ENCODE measurements at regions not wholly inside any gene's neighbourhood (a gene's known extent, or its start where the extent isn't known, plus 50 kb on each side); places are given as distances from the start of the nearest gene placed in this dataset.

DNA sequence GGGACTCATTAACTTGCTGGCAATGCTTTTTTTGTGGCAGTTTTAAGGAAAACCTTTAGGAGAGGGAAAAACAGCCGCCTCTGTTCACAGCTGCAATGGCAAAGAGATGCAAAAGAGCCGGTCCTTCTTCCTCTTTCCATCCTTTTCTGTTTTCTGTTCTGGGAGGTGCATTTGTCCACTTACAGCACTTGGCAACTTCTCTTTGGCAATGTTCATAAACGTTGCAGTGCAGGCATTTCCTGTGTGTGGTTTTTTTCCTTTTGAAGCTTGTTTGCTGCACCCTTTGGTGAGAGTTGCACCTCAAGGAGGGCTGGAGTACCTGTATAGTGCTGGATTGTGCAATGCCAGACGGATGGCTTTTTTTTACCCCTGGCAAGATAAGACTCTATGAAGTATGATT is 53.9 kb upstream of the HABP2 start:
- TF ChIP-seq, protein P1, sequence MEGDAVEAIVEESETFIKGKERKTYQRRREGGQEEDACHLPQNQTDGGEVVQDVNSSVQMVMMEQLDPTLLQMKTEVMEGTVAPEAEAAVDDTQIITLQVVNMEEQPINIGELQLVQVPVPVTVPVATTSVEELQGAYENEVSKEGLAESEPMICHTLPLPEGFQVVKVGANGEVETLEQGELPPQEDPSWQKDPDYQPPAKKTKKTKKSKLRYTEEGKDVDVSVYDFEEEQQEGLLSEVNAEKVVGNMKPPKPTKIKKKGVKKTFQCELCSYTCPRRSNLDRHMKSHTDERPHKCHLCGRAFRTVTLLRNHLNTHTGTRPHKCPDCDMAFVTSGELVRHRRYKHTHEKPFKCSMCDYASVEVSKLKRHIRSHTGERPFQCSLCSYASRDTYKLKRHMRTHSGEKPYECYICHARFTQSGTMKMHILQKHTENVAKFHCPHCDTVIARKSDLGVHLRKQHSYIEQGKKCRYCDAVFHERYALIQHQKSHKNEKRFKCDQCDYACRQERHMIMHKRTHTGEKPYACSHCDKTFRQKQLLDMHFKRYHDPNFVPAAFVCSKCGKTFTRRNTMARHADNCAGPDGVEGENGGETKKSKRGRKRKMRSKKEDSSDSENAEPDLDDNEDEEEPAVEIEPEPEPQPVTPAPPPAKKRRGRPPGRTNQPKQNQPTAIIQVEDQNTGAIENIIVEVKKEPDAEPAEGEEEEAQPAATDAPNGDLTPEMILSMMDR (IDR thresholded peaks at IDR 0.05 in 2 of 3, conservative IDR thresholded peaks at IDR 0.05 in 1 of 3; ENCODE audit: borderline replicate concordance in 1 of 3, insufficient read depth in 1 of 3, low read depth in 2 of 3, low read length in 2 of 3), result no peak
- TF ChIP-seq, protein P2, sequence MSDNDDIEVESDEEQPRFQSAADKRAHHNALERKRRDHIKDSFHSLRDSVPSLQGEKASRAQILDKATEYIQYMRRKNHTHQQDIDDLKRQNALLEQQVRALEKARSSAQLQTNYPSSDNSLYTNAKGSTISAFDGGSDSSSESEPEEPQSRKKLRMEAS (IDR thresholded peaks at IDR 0.05), result no peak
- TF ChIP-seq EZH2 (IDR thresholded peaks at IDR 0.05) (no peak), POLR2AphosphoS5 (IDR thresholded peaks at IDR 0.05; ENCODE audit: low read depth, low read length) (no peak), RAD21 (IDR thresholded peaks at IDR 0.05; ENCODE audit: low read depth) (no peak), EZH2phosphoT487 (IDR thresholded peaks at IDR 0.05; ENCODE audit: borderline replicate concordance) (no peak), ZNF274 (IDR thresholded peaks at IDR 0.05; ENCODE audit: low read depth, low read length) (no peak), SRF (IDR thresholded peaks at IDR 0.05; ENCODE audit: low read depth) (no peak), POLR2A (IDR thresholded peaks at IDR 0.05; ENCODE audit: borderline replicate concordance, extremely low read depth, insufficient read depth, insufficient read length) (no peak)
